WTC11 (cell line): ENCODE measurements at regions not wholly inside any gene's neighbourhood (a gene's known extent, or its start where the extent isn't known, plus 50 kb on each side); places are given as distances from the start of the nearest gene placed in this dataset.

Experiments used
- ATAC-seq: fragments of 200-7000 bp; cut with Tn5 transposase; 2 replicates; pipeline ENCODE4 v1.10.0; 2021; ENCODE audit warnings: mild to moderate bottlenecking, moderate library complexity
- CTCF ChIA-PET: fragments of 300-600 bp; sonication (Branson Sonifier 250); formaldehyde crosslinking; loops from one replicate; lab custom pipeline; 2021; ENCODE audit warnings: antibody characterized with exemption; lab: Charles Lee
- POLR2A ChIA-PET: fragments of 350-600 bp; sonication (Branson Sonifier 250); formaldehyde crosslinking; loops from one replicate; lab custom pipeline; 2021; ENCODE audit warnings: antibody characterized with exemption; lab: Charles Lee
- DNase-seq: peaks from one replicate; pipeline ENCODE4 v3.0.0; 2021; ENCODE audit warnings: low spot score
- H3K27ac Mint-ChIP-seq: 2 replicates; pipeline ENCODE4 v1.8.0; 2021; ENCODE audit warnings: mixed read lengths
- H3K27me3 Mint-ChIP-seq: 2 replicates; pipeline ENCODE4 v1.8.0; 2021; ENCODE audit warnings: low read depth, mild to moderate bottlenecking, moderate library complexity, mixed read lengths
- H3K36me3 Mint-ChIP-seq: 2 replicates; pipeline ENCODE4 v1.8.0; 2021; ENCODE audit warnings: mixed read lengths
- H3K4me1 Mint-ChIP-seq: 2 replicates; pipeline ENCODE4 v1.8.0; 2022; ENCODE audit warnings: mixed read lengths
- H3K4me3 Mint-ChIP-seq: 2 replicates; pipeline ENCODE4 v1.8.0; 2021; ENCODE audit warnings: mild to moderate bottlenecking, moderate library complexity, mixed read lengths
- H3K9me3 Mint-ChIP-seq: 2 replicates; pipeline ENCODE4 v1.8.0; 2021; ENCODE audit warnings: mixed read lengths
- EMX1 ChIP-seq: fragments of 250-450 bp; sonication (Bioruptor Pico); IDR thresholded peaks from 2 replicates; pipeline ENCODE4 v1.8.0; 2021; ENCODE audit warnings: mild to moderate bottlenecking
- FOXJ3 ChIP-seq: sonication (generic); formaldehyde crosslinking; IDR thresholded peaks from 2 replicates; pipeline ENCODE4 v1.9.0; 2021; ENCODE audit warnings: missing genetic modification reagents, mild to moderate bottlenecking, borderline replicate concordance
- FOXP1 ChIP-seq: sonication (generic); formaldehyde crosslinking; IDR thresholded peaks from 2 replicates; pipeline ENCODE4 v1.8.0; 2022; ENCODE audit warnings: missing genetic modification reagents, mild to moderate bottlenecking, moderate library complexity, borderline replicate concordance
- KAT7 ChIP-seq: sonication (generic); formaldehyde crosslinking; IDR thresholded peaks from 2 replicates; pipeline ENCODE4 v1.8.1; 2023; ENCODE audit warnings: missing genetic modification reagents, mild to moderate bottlenecking, borderline replicate concordance
- NR1H2 ChIP-seq: sonication (generic); formaldehyde crosslinking; IDR thresholded peaks from 2 replicates; pipeline ENCODE4 v1.9.0; 2021; ENCODE audit warnings: mild to moderate bottlenecking, moderate library complexity, missing genetic modification reagents
- OVOL2 ChIP-seq: fragments of 250-450 bp; sonication (Bioruptor Pico); IDR thresholded peaks from 2 replicates; pipeline ENCODE4 v1.9.0; 2021; ENCODE audit warnings: mild to moderate bottlenecking, borderline replicate concordance
- RELA ChIP-seq: sonication (generic); formaldehyde crosslinking; IDR thresholded peaks from 2 replicates; pipeline ENCODE4 v1.8.1; 2022; ENCODE audit warnings: missing genetic modification reagents, mild to moderate bottlenecking, borderline replicate concordance
- SOX15 ChIP-seq: fragments of 250-450 bp; sonication (Bioruptor Pico); IDR thresholded peaks from 2 replicates; pipeline ENCODE4 v1.9.0; 2021; ENCODE audit warnings: mild to moderate bottlenecking
- TCF7 ChIP-seq: sonication (generic); formaldehyde crosslinking; IDR thresholded peaks from 2 replicates; pipeline ENCODE4 v1.8.0; 2022; ENCODE audit warnings: mild to moderate bottlenecking, low read depth, missing genetic modification reagents, moderate library complexity
- TEAD1 ChIP-seq: sonication (generic); formaldehyde crosslinking; IDR thresholded peaks from 2 replicates; pipeline ENCODE4 v1.8.0; 2022; ENCODE audit warnings: mild to moderate bottlenecking, missing genetic modification reagents
- ZNF138 ChIP-seq: sonication (generic); formaldehyde crosslinking; conservative IDR thresholded peaks from 2 replicates; pipeline ENCODE4 v1.8.1; 2022; ENCODE audit warnings: mild to moderate bottlenecking, moderate library complexity, missing genetic modification reagents
- ZNF671 ChIP-seq: fragments of 250-450 bp; sonication (Bioruptor Pico); IDR thresholded peaks from 2 replicates; pipeline ENCODE4 v1.8.0; 2021; ENCODE audit warnings: mild to moderate bottlenecking
- TF ChIP-seq, protein P1 (sequence below): sonication (generic); formaldehyde crosslinking; IDR thresholded peaks from 2 replicates; pipeline ENCODE4 v1.8.1; 2022; ENCODE audit warnings: low read depth, missing genetic modification reagents, borderline replicate concordance
- TF ChIP-seq, protein P2 (sequence below): fragments of 250-450 bp; sonication (Bioruptor Pico); IDR thresholded peaks from 2 replicates; pipeline ENCODE4 v1.9.0; 2021; ENCODE audit warnings: moderate library complexity, mild to moderate bottlenecking, inconsistent platforms, borderline replicate concordance
- TF ChIP-seq, protein P3 (sequence below): sonication (generic); formaldehyde crosslinking; IDR thresholded peaks from 2 replicates; pipeline ENCODE4 v1.8.1; 2023; ENCODE audit warnings: mild to moderate bottlenecking, missing genetic modification reagents
- TF ChIP-seq, protein P4 (sequence below): sonication (generic); formaldehyde crosslinking; IDR thresholded peaks from 2 replicates; pipeline ENCODE4 v1.8.0; 2022; ENCODE audit warnings: mild to moderate bottlenecking, missing genetic modification reagents
- TF ChIP-seq, protein P5 (sequence below): fragments of 250-450 bp; sonication (Bioruptor Pico); IDR thresholded peaks from 2 replicates; pipeline ENCODE4 v1.8.0; 2021; ENCODE audit warnings: mild to moderate bottlenecking
- TF ChIP-seq, protein P6 (sequence below): sonication (generic); formaldehyde crosslinking; IDR thresholded peaks from 2 replicates; pipeline ENCODE4 v1.8.0; 2022; ENCODE audit warnings: mild to moderate bottlenecking, missing genetic modification reagents

DNA sequence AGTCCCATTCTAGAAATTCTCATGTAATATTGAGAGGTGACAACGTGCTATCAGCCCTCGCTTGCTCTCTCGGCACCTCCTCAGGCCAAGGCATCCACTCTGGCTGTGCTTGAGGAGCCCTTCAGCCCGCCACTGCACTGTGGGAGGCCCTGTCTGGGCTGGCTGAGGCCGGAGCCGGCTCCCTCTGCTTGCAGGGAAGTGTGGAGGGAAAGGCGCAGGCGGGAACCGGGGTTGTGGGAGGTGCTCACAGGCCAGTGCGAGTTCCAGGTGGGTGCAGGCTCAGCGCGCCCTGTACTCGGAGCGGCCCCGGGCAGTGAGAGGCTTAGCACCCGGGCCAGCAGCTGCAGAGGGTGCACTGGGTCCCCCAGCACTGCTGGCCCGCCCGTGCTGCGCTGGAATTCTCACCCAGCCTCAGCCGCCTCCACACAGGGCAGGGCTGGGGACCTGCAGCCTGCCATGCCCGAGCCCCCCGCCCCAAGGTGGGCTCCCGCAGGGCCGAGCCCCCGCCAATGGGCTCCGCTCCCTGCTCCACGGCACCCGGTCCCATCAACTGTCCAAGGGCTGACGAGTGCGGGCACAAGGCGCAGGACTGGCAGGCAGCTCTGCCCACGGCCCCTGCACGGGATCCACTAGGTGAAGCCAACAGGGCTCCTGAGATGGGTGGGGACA, 1680.6 kb upstream of the LRRTM1 start:
- Mint-ChIP-seq H3K27ac (no peak overlapping the region), H3K9me3 (peaks cover 14% of the 10 kb centered on the region), H3K27me3 (no peaks in the 10 kb centered on the region), H3K4me3 (no peak overlapping the region), H3K36me3 (peaks cover 6% of the 10 kb centered on the region), H3K4me1 (no peaks in the 10 kb centered on the region)
- peak; percentile 37 for DNase-seq
- ATAC-seq, result peak; percentile 57; the same call in 1 of the 2 replicates
- POLR2A ChIA-PET, result no interaction called here
- TF ChIP-seq KAT7 (CRISPR knock-in tag), result no peak
- no peak for TF ChIP-seq FOXJ3 (CRISPR knock-in tag)
- no peak for TF ChIP-seq ZNF671 (CRISPR knock-in tag)
- CTCF ChIA-PET, result no interaction called here

DNA sequence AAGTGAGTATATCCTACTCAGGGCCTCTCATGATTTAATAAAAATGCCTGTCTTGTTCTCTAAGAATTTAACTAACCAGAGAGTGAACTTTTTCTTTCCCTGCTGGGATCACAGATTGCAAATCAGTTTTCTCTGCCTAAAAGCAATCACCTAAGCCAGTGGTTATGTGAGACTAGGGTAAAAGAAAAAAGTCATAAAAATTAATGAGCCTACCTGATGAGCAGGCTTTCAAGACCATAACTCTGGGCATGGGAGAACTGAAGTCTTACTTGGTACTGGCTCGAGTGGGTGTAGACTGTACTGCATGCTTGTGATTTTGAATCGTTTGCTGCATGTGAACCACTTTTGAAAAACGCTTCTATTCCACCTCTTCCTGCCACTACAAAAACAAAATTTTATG, 1677.0 kb upstream of the LRRTM1 start:
- H3K4me1 Mint-ChIP-seq, result peaks cover under 1% of the 10 kb centered on the region
- no peak for ATAC-seq
- H3K27ac Mint-ChIP-seq, result no peak overlapping the region
- H3K36me3 Mint-ChIP-seq, result peaks cover 6% of the 10 kb centered on the region
- POLR2A ChIA-PET, result no interaction called here
- H3K9me3 Mint-ChIP-seq, result peaks cover 10% of the 10 kb centered on the region
- H3K27me3 Mint-ChIP-seq, result no peaks in the 10 kb centered on the region
- H3K4me3 Mint-ChIP-seq, result no peak overlapping the region
- TF ChIP-seq, protein P1, sequence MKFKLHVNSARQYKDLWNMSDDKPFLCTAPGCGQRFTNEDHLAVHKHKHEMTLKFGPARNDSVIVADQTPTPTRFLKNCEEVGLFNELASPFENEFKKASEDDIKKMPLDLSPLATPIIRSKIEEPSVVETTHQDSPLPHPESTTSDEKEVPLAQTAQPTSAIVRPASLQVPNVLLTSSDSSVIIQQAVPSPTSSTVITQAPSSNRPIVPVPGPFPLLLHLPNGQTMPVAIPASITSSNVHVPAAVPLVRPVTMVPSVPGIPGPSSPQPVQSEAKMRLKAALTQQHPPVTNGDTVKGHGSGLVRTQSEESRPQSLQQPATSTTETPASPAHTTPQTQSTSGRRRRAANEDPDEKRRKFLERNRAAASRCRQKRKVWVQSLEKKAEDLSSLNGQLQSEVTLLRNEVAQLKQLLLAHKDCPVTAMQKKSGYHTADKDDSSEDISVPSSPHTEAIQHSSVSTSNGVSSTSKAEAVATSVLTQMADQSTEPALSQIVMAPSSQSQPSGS (CRISPR knock-in tag), result no peak
- TF ChIP-seq ZNF138 (CRISPR knock-in tag) (no peak), TCF7 (CRISPR knock-in tag) (no peak), FOXJ3 (CRISPR knock-in tag) (no peak), EMX1 (CRISPR knock-in tag) (no peak), TEAD1 (CRISPR knock-in tag) (no peak), FOXP1 (CRISPR knock-in tag) (no peak), RELA (CRISPR knock-in tag) (no peak), SOX15 (CRISPR knock-in tag) (no peak), OVOL2 (CRISPR knock-in tag) (no peak), NR1H2 (CRISPR knock-in tag) (no peak)
- TF ChIP-seq, protein P2, sequence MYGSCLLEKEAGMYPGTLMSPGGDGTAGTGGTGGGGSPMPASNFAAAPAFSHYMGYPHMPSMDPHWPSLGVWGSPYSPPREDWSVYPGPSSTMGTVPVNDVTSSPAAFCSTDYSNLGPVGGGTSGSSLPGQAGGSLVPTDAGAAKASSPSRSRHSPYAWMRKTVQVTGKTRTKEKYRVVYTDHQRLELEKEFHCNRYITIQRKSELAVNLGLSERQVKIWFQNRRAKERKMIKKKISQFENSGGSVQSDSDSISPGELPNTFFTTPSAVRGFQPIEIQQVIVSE (CRISPR knock-in tag), result no peak
- TF ChIP-seq, protein P3, sequence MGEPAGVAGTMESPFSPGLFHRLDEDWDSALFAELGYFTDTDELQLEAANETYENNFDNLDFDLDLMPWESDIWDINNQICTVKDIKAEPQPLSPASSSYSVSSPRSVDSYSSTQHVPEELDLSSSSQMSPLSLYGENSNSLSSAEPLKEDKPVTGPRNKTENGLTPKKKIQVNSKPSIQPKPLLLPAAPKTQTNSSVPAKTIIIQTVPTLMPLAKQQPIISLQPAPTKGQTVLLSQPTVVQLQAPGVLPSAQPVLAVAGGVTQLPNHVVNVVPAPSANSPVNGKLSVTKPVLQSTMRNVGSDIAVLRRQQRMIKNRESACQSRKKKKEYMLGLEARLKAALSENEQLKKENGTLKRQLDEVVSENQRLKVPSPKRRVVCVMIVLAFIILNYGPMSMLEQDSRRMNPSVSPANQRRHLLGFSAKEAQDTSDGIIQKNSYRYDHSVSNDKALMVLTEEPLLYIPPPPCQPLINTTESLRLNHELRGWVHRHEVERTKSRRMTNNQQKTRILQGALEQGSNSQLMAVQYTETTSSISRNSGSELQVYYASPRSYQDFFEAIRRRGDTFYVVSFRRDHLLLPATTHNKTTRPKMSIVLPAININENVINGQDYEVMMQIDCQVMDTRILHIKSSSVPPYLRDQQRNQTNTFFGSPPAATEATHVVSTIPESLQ, result no peak
- TF ChIP-seq, protein P4, sequence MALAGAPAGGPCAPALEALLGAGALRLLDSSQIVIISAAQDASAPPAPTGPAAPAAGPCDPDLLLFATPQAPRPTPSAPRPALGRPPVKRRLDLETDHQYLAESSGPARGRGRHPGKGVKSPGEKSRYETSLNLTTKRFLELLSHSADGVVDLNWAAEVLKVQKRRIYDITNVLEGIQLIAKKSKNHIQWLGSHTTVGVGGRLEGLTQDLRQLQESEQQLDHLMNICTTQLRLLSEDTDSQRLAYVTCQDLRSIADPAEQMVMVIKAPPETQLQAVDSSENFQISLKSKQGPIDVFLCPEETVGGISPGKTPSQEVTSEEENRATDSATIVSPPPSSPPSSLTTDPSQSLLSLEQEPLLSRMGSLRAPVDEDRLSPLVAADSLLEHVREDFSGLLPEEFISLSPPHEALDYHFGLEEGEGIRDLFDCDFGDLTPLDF (CRISPR knock-in tag), result no peak
- TF ChIP-seq, protein P5, sequence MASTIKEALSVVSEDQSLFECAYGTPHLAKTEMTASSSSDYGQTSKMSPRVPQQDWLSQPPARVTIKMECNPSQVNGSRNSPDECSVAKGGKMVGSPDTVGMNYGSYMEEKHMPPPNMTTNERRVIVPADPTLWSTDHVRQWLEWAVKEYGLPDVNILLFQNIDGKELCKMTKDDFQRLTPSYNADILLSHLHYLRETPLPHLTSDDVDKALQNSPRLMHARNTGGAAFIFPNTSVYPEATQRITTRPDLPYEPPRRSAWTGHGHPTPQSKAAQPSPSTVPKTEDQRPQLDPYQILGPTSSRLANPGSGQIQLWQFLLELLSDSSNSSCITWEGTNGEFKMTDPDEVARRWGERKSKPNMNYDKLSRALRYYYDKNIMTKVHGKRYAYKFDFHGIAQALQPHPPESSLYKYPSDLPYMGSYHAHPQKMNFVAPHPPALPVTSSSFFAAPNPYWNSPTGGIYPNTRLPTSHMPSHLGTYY (CRISPR knock-in tag), result no peak
- TF ChIP-seq, protein P6, sequence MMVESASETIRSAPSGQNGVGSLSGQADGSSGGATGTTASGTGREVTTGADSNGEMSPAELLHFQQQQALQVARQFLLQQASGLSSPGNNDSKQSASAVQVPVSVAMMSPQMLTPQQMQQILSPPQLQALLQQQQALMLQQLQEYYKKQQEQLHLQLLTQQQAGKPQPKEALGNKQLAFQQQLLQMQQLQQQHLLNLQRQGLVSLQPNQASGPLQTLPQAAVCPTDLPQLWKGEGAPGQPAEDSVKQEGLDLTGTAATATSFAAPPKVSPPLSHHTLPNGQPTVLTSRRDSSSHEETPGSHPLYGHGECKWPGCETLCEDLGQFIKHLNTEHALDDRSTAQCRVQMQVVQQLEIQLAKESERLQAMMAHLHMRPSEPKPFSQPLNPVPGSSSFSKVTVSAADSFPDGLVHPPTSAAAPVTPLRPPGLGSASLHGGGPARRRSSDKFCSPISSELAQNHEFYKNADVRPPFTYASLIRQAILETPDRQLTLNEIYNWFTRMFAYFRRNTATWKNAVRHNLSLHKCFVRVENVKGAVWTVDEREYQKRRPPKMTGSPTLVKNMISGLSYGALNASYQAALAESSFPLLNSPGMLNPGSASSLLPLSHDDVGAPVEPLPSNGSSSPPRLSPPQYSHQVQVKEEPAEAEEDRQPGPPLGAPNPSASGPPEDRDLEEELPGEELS, result no peak
- TF ChIP-seq, all 79 proteins: peak for 0
- DNase-seq, result no peak
- CTCF ChIA-PET, result no interaction called here
